Kidney capillary endothelial cell (primary cell): ENCODE measurements at regions not wholly inside any gene's neighbourhood (a gene's known extent, or its start where the extent isn't known, plus 50 kb on each side); places are given as distances from the start of the nearest gene placed in this dataset.
"Not testable (repeated sequence)": the region's sequence is repeated elsewhere in the genome, so short reads cannot be mapped to it uniquely, and the experiment has no call there.

ENCODE experiments used
- DNase-seq: peaks from one replicate; pipeline ENCODE4 v3.0.0-alpha.2; 2018; ENCODE audit warnings: low spot score

DNA sequence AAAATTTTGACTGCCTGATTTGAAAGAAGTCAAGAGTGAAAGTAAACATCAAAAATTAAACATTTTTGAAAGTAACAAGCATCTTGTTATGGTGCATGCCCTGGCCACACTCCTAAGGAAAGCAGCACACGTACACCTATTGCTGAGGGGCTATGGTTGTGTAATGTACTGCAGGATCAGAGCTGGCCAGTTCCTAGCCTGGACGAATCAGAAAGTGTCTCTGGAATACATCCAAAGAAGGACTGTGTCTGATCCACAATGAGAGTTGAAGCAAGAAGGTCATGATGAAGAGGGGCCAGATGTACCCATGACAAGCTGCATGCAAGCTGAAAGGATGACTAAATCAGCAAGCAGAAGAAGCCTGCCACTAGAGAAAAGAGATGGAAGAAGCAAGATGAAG, 618.2 kb downstream of the TLE1 start:
- no peak for DNase-seq

DNA sequence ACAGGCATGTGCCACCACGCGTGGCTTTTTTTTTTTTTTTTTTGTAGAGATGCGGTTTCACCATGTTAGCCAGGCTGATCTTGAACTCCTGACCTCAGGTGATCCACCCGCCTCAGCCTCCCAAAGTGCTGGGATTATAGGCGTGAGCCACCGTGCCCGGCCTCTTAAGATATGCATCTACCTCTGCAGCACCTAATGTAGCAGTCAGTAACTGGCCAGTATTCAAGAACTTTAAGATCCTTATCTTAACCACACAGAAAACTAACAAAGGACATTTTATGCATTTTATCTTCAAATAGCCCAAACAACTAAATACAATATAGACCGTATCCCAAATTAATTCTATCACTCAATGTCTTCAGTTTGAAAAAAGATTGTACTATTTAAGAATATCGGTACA, 618.7 kb downstream of the TLE1 start:
- no peak for DNase-seq

DNA sequence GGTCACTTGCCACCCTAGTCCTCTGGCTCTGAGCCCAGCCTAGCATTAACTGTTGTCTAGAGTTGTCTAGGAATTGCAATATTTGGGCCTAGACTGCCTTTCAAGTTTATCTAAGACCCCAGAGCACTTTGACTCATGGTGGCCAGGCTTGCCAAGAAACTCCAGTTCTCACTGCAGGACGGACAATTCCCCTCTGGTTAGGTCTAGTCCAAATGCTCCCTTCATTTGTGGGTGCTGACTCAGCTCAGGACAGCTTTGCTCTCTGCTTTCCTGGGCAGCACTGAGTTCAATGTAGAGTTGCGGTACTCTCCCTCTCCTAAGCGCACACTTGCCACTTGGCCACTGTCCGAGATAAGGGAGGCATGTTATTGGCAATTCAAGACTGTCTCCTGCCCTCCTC, 619.4 kb downstream of the TLE1 start:
- no peak for DNase-seq

DNA sequence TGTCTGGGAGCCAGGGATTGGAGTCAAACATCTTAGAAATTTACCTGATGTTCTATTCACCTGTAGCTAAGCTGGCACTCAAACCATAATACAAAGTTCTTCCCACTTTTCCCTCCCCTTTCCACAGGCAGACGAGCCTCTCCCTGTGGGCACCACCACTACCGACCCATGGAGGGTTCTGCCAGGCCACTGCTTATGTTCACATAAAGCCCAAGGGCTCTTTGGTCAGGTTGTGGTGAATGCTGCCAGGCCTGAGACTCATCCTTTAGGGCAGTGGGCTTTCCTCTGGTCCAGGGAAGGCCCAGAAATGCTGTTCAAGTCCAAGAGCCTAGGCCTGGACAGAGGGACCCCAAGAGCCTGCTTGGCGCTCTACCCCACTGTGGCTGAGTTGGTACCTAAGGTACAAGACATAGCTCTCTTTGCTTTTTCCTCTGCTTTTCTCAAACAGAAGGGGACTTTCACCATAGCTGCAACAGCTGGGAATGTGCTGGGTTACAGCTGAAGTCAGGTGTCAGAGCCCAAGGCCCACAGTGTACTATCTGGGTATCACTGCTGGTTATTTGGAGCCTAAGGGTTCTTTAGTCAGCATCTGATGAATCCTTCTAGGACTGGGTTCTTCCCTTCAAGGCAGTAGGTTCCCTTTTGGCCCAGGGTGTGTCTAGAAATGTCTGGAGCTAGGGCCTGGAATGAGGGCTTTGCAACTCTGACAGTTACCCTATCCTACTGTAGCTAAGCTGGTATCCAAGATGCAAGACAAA, 620.1 kb downstream of the TLE1 start:
- DNase-seq = no peak

DNA sequence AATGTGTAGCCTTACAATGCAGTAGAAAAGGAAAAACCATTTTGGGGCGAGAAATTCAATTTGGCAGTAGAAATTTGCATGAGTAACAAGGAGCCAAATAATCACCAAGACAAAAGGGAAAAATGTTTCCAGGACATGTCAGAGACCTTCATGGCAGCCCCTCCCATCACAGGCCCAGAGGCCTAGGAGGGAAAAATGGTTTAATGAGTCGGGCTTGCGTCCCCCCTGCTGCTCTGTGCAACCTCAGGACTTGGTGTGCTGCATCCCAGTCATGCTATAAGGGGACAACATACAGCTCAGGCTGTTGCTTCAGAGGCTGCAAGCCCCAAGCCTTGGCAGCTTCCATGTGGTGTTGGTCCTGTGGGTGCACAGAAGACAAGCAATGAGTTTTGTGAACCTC, 626.4 kb downstream of the TLE1 start:
- not testable (repeated sequence) for DNase-seq

DNA sequence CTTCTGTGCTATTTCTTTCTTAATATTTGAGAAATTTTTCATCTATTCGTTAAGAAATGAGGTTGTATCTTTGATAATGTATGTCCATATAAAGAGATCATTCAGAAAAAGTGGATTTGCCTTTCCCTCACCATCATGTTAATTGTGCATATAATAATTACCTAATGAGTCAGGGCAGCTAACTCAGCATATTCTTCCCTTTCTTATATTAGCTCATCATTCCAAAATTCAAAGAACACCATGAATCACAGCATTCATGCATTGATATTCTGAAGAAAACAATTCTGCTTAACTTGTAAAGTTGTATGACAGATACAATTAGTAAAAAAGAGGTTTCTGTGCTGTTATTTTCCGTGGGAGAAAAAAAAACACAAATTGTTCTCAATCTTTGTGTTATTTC, 630.6 kb downstream of the TLE1 start:
- DNase-seq = no peak

DNA sequence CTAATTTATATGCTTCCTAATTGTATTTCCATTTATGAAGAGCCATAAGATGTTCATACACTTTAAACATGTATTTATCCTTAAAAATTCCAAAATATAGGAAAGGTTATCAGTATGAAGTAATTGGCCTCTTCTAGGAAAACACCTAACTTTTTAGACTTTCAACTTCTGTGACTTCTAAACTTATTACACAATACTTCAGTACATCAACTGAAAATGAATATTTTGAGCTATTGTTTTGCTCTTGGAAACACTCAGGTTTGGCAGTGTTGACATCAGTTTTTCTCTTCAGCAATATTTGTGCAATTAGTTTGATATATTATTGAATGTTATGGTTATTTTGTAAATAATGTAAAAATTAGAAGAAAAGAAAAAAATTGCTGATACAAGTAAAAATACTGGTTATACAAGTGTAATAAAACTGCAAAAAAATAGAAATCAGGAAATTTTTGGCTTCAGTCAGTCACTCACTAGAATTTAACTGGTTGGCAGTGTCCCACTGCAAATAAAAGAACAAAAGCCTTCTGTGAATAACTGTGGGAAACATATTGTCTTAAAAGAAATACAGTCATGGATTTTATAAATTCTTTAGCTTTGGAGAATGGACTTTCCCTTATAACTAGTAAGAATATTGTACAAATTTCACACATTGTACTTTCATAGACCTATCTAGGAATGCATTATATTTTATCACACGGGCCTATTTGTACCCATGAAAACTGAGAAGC, 635.9 kb downstream of the TLE1 start:
- no peak for DNase-seq

DNA sequence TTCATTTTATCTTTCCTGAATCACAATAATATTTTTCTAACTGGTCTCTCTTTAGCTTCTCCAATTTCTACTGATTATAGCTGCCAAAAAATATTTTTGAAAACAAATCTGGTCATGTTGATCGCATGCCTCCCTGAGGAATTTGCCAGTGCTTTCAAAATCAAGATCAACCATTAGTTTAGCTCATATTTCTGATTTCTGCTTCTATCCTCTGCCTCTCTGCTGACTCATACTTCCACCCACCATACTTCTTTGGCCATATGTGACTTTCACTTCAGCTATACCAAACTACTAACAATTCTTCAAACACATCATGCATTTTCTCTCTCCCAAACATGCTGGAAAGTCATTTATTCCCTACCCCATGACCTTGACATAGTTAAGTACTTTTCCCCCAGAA, 636.5 kb downstream of the TLE1 start:
- no peak for DNase-seq

DNA sequence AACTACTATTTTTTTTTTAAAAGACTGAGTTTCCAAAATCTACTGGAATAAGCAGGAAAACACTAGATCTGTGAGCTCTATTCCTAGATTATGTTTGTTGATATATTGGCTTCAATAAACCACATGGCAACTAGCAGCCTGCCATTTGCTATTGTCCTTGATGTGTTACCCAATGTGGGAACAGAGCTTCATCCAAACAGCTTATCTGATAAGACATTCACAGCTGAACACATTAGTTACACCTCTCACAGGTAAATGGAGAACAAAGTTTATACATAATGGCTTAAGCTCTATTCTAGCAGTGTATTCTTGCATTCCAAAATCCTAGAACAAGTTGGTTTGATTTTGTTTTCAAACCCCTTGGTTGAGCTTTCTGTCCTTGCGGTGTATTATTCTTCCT, 642.1 kb downstream of the TLE1 start:
- no peak for DNase-seq

DNA sequence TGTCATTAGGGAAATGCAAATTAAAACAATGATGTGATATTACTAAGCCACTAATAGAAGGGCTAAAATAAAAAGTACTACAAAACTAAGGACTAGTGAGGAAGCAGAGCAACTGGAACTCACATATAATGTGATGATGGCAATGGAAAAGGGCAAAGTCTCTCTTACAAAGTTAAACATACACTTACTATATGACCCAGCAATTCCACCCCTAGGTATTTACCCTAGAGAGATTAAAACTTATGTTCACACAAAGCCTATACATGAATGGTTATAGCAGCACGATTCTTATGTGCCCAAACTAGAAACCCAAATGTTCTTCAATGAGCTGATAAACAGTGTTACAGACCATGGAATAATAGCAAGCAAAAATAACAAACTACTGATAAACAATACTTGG, 643.7 kb downstream of the TLE1 start:
- DNase-seq = no peak

DNA sequence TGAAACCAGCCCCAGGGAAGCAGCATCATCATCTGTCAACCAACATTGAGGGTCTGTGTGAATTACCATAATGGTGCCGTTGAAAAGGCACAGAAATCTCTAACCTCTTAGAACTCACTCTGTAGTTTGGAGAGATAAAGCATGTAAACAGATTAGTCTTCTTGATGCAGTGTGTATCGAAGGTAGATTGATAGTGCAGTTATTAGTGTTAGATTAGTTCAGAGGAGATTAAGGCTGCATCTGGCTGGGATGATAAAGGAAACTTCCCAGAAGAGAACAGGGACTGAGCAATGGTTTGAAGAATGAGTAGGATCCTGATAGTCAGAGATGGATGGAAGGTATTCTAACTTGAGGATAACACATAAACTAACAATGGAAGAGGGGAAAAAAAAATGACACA, 651.5 kb downstream of the TLE1 start:
- no peak for DNase-seq

DNA sequence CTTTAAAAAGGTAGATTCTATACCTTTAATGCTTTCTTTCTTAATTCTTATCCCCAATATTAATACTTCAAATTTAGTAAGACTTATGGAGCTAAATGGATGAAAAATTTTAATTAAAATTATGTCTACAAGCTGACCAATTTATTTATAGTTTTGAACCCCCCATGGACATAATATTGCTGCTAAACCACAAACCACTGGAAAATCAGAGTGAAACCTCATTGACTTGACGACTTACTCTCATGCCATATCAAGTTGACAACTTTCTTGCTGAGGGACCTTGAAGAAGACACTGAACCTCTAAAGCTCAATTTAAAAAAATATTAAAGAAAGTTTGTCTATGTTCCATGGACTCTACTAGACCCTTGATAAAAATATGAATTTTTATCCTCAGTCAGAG, 653.7 kb downstream of the TLE1 start:
- DNase-seq = no peak

DNA sequence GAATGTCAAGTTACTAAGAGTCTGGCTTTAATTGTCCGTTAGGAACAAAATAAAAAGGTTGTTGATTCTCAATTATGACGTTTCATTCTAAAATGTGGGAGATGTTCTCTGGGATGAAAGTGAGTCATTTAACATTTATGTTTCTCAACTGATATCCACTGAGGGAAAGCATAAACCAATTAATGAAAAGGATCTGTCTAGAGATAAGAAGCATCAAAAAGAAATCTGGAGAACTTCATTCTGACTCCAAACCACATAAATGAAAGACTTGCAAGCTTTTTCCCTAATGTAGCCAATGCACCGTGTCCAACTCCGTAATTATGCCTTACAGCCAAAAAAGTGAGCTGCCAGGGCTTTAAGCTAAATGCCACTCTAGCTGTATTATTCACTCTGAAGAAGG, 654.2 kb downstream of the TLE1 start:
- DNase-seq = no peak

DNA sequence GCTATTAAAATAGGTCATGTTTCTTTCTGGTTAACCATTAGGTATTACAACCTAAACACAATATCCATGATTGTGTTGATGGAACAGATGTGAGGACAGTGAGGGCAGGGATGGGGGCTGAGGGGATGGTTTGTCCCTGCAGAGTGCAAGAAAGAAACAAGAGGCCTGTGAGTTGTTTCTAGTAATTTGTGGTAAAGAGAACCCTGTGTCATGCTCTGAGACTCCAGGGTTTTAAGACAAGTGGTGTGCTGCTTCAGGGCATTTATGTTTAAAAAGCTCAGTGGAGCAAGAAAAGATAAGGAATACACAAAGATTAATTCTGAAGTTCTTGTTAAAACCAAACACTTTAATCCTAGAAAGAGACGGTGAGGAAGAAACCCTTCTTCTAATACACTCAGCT, 656.5 kb downstream of the TLE1 start:
- DNase-seq = no peak

DNA sequence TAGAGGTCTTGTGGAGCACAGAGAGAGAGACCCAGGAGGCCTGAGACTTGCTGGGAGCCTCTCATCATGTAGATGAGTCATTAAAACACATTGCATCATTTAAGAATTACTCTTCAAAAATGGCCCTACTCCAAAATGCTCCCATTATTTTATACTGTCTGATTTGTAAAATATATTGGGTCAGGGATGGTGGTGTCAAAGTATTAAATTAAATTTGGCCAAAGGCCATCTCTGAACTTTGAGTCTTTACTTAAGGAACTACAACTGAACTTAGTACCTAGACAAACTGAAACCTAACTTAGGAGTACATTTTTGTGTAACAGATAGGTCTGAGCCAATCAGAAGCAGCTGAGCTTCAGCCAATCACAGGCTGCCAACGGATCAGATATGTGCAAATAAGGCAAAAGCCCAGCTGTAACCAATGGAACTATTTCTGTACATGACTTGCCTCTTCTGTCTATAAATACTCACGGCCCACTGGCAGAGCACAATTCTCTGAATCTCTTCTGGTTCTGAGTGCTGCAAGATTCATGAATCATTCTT, 657.2 kb downstream of the TLE1 start:
- no peak for DNase-seq

DNA sequence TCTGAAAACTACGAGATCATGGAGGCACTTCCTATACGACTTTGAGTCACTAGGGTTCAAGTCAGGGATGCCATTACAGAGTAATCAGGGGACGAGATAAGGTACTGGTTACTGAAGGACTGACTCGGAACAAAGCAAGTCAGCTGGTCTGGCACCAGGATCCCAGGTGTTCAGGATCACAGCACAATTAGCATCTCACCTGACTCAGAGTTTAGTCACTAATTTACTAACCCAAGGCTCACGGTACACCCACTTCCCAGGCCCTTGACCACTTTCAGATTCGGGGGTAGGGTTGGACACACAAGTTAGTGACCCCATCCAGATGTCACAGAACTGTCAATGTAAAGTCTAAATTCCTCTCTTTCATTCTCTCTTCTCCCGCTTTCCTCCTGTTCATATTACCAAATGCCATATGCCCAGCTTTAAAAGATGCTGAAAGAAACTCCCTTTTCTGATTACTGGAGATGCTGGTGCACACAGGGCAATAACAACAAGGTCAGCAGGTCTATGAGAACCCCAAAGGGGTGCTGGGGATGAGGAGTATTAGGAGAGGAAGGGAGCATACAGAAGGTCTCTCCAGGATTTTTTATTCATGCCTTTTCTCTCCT, 657.8 kb downstream of the TLE1 start:
- DNase-seq = no peak

DNA sequence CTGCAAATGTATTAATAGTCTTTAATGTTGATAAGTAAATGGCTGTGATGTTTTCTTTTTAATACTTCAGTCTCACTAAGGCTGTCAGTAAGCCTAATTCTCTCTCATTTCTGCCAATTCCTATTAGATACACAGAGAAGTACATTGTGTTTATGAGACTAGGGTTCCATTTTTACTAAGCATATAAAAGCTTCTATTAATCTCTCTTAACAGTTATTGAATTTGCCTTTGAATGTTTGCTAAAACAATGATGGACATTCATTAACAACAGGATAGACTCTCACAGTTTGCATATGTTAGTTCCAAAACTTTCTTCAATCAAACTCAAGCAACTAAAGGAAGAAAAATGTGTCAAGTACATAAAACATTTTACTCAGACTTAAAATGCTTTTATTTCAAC, 659.3 kb downstream of the TLE1 start:
- no peak for DNase-seq

DNA sequence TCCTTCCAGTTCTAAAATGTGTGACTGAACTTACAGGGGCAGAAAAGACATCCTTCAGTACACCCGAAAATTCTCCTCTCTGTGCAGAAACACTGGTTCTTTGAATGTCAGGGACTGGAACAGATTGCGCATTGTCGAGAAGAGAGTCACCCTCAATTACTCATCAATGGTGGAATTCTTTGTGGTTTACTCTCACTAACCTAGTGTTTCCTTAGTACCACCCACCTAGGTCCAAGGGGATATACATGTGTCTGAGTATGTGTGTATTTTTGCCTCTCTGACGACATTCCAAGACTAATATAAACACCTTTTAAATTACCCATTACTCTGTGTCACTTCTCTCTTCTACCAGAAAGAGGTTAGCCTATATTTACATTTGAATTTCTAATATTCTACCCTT, 660.8 kb downstream of the TLE1 start:
- peak; percentile 71 for DNase-seq

DNA sequence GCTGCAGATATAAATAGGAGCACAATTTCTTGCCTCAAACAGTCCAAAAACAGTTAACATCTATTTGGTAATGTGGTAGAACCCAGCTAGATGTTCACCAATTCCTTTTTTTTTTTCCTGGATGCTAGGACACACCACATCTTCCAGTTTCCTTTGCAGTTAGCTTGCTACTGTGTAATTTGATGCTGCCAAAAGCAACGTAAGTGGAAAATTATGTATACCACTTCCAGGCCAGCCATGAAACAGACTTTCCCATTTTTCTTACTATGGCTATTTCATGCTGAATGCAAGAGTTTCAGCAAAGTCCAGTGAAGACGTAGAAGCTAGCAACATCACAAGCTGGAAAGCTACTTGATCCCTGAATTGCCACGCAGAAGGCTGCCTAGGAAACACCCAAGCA, 667.2 kb downstream of the TLE1 start:
- no peak for DNase-seq

DNA sequence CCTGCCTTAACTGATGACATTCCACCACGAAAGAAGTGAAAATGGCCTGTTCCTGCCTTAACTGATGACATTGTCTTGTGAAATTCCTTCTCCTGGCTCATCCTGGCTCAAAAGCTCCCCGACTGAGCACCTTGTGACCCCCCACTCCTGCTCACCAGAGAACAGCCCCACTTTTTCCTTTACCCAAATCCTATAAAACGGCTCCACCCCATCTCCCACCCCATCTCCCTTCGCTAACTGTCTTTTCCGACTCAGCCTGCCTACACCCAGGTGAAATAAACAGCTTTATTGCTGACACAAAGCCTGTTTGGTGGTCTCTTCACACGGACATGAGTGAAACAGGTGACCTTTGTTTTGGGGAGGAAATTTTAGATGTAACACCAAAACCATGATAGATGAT, 674.4 kb downstream of the TLE1 start:
- not testable (repeated sequence) for DNase-seq

DNA sequence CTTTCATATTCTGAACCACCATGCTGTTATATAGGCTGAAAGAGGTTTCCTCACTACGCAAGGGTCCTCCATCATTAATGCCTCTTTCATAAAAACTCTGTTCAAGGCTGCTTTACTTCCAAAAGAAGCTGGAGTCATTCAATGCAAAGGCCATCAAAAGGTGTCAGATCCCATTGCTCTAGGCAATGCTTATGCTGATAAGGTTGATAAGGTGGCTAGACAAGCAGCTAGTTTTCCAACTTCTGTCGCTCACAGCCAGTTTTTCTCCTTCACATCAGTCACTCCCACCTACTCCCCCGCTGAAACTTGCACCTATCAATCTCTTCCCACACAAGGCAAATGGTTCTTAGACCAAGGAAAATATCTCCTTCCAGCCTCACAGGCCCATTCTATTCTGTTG, 676.2 kb downstream of the TLE1 start:
- DNase-seq = not testable (repeated sequence)

DNA sequence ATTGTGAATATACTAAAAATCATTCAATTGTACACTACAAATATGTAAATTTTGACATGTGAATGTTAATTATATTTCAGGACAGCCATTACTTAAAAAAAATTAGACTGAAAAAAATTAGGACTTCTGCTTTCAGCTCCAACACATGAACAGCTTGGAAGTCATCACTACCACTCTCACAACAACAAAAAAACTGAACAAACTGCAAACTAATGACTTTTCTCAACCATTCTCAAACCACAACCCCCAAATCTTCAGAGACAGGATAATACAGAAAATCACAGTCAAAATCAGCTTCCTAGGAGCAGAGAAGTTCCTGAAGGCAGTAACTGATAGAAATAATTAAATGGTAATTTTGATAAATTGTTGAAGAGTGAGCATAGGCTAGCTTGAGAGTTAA, 686.4 kb downstream of the TLE1 start:
- no peak for DNase-seq

DNA sequence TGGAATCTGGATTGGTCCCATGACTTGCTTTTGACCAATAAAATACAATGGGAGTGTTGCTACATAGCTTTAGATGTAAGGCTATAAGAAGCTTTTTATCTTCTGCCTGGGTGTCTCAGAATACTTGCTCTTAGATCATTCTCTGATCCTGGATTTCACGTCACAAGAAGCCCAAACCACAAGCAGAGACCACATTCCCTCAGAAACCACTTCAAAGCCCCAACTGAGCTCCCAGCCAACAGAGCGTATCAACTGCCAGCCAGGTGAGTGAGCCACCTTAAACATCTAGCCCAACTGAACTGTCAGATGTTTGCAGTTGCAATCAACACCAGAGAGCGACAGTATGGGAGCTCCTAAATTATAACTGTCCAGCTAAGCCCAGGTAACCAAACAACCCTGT, 687.1 kb downstream of the TLE1 start:
- no peak for DNase-seq
